NCI-H2029 (cell line): ENCODE measurements at regions not wholly inside any gene's neighbourhood (a gene's known extent, or its start where the extent isn't known, plus 50 kb on each side); places are given as distances from the start of the nearest gene placed in this dataset.

Experiments
- DNase-seq: peaks from one replicate; lab custom pipeline; 2025; lab: John Stamatoyannopoulos, UW

- DNase-seq, result peak; percentile 79
These were observed 57.5 kb upstream of the PRR23E start for GRCh38 chr3:127135241-127136023.

DNA sequence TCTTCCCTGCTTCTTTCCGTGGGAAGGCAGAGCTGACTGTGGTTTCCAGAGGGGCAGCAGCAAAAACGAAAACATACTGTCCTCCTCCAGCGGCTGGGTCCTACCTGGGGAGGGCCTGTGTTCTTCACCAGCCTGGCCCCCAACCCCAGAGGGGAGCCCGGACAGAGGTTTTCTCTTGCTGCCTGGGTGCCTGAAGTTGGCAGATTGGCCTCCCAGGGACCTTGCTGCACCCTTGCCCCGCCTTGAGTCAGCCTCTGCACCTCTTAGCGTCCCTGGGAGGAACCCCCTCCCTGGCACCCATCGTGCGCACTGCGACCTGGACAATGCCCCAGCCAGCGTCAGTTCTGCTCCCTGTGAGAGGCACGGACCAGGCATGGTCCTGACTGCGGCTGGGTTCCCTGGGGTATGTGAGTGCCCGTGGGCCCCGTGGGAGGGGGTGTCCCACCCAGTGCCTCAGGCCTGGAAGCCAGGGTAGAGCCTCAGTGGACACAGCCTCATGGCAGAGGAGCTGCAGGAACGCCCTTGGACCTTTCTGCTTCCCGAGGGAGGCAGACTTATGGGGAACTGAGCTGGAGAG, 56.8 kb upstream of the PRR23E start:
- DNase-seq, result no peak

DNA sequence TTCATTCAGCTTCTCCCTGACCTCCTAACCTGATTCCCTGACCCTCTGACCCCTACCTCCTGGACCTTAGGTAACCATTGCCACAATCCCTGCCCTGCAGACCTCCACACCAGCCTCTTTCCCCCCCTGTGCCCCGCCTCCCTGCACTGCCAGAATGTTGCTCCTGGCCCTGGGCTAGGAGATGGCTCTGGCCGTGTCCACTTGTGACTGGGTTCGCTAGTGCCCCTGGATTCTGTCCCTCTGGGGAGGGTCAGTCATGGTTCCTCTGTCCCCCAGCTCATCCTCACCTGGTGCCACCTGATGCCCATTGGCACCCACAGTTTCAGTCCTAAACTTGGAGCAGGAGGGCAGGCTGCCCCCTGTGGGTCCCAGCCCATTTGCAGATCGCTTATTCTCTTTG, 56.2 kb upstream of the PRR23E start:
- DNase-seq, result no peak

GRCh38 chr3:127137113-127137512, 55.8 kb upstream of the PRR23E start:
- DNase-seq, result peak; percentile 34

GRCh38 chr3:127137757-127138536, 55.0 kb upstream of the PRR23E start:
- DNase-seq, result no peak

- DNase-seq, result no peak
These were observed 53.1 kb upstream of the PRR23E start for GRCh38 chr3:127139601-127140500.

GRCh38 chr3:127140501-127141460, 52.1 kb upstream of the PRR23E start:
- no peak for DNase-seq

GRCh38 chr3:127141921-127142730, 50.8 kb upstream of the PRR23E start:
- DNase-seq, result peak; percentile 94
